ENCODE measurements at regions not wholly inside any gene's neighbourhood (a gene's known extent, or its start where the extent isn't known, plus 50 kb on each side); places are given as distances from the start of the nearest gene placed in this dataset.

DNA sequence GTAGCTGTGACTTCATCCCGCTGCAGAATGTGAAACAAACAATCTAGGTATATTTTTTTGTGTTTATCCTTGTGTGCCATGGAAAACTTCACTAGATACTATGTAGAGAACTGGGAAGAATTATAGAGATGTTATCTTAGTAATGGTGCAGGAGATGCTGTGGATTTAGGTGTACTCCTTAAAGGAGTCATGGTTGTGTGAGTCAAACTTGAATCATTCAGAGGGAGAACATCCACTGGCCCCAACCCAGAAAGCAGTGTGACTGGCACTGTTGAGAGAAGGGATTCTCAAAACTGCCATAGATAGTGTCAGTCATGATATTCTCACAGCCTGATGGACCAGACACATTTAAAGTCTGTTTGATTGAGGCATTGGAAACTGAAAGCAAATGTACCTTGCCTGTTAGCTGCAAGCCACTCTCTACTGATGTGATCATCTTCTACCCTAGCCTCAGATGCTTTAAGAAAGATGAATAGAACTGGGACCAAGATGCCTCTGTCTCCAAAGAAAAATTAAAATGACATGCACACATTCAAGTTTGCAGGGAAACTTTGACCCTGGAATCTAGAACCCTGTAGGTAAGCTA lies 754.6 kb downstream of the MRPL39 start:
- TF ChIP-seq, protein P1, sequence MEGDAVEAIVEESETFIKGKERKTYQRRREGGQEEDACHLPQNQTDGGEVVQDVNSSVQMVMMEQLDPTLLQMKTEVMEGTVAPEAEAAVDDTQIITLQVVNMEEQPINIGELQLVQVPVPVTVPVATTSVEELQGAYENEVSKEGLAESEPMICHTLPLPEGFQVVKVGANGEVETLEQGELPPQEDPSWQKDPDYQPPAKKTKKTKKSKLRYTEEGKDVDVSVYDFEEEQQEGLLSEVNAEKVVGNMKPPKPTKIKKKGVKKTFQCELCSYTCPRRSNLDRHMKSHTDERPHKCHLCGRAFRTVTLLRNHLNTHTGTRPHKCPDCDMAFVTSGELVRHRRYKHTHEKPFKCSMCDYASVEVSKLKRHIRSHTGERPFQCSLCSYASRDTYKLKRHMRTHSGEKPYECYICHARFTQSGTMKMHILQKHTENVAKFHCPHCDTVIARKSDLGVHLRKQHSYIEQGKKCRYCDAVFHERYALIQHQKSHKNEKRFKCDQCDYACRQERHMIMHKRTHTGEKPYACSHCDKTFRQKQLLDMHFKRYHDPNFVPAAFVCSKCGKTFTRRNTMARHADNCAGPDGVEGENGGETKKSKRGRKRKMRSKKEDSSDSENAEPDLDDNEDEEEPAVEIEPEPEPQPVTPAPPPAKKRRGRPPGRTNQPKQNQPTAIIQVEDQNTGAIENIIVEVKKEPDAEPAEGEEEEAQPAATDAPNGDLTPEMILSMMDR (optimal IDR thresholded peaks at IDR 0.05 in 1 of 3, IDR thresholded peaks at IDR 0.05 in 1 of 3, conservative IDR thresholded peaks at IDR 0.05 in 1 of 3; ENCODE audit: extremely low read depth in 1 of 3, insufficient read depth in 2 of 3, low read length in 3 of 3), result no peak
- TF ChIP-seq EZH2 (IDR thresholded peaks at IDR 0.05; ENCODE audit: low read length), result no peak

Data from keratinocyte (primary cell).